IMR-90 (cell line): ENCODE measurements at regions not wholly inside any gene's neighbourhood (a gene's known extent, or its start where the extent isn't known, plus 50 kb on each side); places are given as distances from the start of the nearest gene placed in this dataset.

Experiments used
- ATAC-seq: fragments of 200-7000 bp; cut with Tn5 transposase; 2 replicates; pipeline ENCODE4 v1.9.1; 2020; ENCODE audit warnings: low read depth, mild to moderate bottlenecking, moderate library complexity
- BruUV-seq: library from RNA; stranded (reverse); fragments of 400-500 nt; replicated peaks from 2 replicates; lab custom pipeline; 2021; lab: Mats Ljungman, UMichigan
- CTCF ChIA-PET: fragments of 300-600 bp; formaldehyde crosslinking; extraction: SDS; loops from one replicate; lab custom pipeline; 2021; ENCODE audit warnings: antibody characterized with exemption; lab: Yijun Ruan, JAX
- POLR2A ChIA-PET: fragments of 300-600 bp; sonication (Branson Sonifier 250); formaldehyde crosslinking; loops from one replicate; lab custom pipeline; 2022; ENCODE audit warnings: antibody characterized with exemption; ENCODE audit not compliant: unreplicated experiment; lab: Charles Lee
- DNase-seq: peaks from one replicate; pipeline ENCODE4 v3.0.0; 2013
- H2AFZ ChIP-seq: replicated peaks from 2 replicates; pipeline ENCODE3; 2013; ENCODE audit warnings: low read length, mild to moderate bottlenecking; ENCODE audit not compliant: poor library complexity
- H2AK5ac ChIP-seq: 2 replicates; pipeline ENCODE4 v1.6.1; 2013; ENCODE audit warnings: low read depth, low read length, inconsistent platforms
- H2AK9ac ChIP-seq: replicated peaks from 2 replicates; pipeline ENCODE3; 2013; ENCODE audit warnings: mild to moderate bottlenecking, low read depth, low read length, moderate library complexity; ENCODE audit not compliant: poor library complexity
- H2BK120ac ChIP-seq: 2 replicates; pipeline ENCODE4 v1.6.1; 2013; ENCODE audit warnings: low read depth, low read length, inconsistent platforms
- H2BK15ac ChIP-seq: 3 replicates; pipeline ENCODE4 v1.6.1; 2013; ENCODE audit warnings: low read depth, low read length, inconsistent platforms
- H2BK20ac ChIP-seq: 2 replicates; pipeline ENCODE4 v1.6.1; 2013; ENCODE audit warnings: low read depth, mild to moderate bottlenecking, inconsistent platforms, low read length, moderate library complexity
- H2BK5ac ChIP-seq: 2 replicates; pipeline ENCODE4 v1.6.1; 2013; ENCODE audit warnings: mild to moderate bottlenecking, low read depth, low read length, inconsistent platforms; ENCODE audit not compliant: poor library complexity, severe bottlenecking
- H3K14ac ChIP-seq: replicated peaks from 2 replicates; pipeline ENCODE4 v1.6.1; 2013; ENCODE audit warnings: low read depth, low read length, inconsistent platforms
- H3K18ac ChIP-seq: 2 replicates; pipeline ENCODE4 v1.6.1; 2013; ENCODE audit warnings: low read depth, low read length, control low read depth
- H3K23ac ChIP-seq: 2 replicates; pipeline ENCODE4 v1.6.1; 2013; ENCODE audit warnings: low read depth, low read length, inconsistent platforms
- H3K27ac ChIP-seq: 2 replicates; pipeline ENCODE4 v1.5.1; 2013; ENCODE audit warnings: mild to moderate bottlenecking, control low read depth, low read length; ENCODE audit not compliant: insufficient read depth
- H3K27me3 ChIP-seq: 2 replicates; pipeline ENCODE4 v1.6.1; 2013; ENCODE audit warnings: low read length; ENCODE audit not compliant: control insufficient read depth, insufficient read depth
- H3K36me3 ChIP-seq: 2 replicates; pipeline ENCODE4 v1.6.1; 2013; ENCODE audit warnings: low read length, mixed read lengths; ENCODE audit not compliant: control insufficient read depth, insufficient read depth
- H3K4ac ChIP-seq: 2 replicates; pipeline ENCODE4 v1.6.1; 2013; ENCODE audit warnings: low read depth, low read length, inconsistent platforms
- H3K4me1 ChIP-seq: 2 replicates; pipeline ENCODE4 v1.6.1; 2013; ENCODE audit warnings: low read length, mixed read lengths; ENCODE audit not compliant: control insufficient read depth, insufficient read depth
- H3K4me2 ChIP-seq: 2 replicates; pipeline ENCODE4 v1.6.1; 2013; ENCODE audit warnings: low read depth, mild to moderate bottlenecking, control low read depth, low read length, moderate library complexity
- H3K4me3 ChIP-seq: 2 replicates; pipeline ENCODE4 v1.5.1; 2013; ENCODE audit warnings: low read depth, mild to moderate bottlenecking, control low read depth, low read length, moderate library complexity; ENCODE audit not compliant: insufficient read depth
- H3K56ac ChIP-seq: 2 replicates; pipeline ENCODE4 v1.6.1; 2013; ENCODE audit warnings: low read length, inconsistent platforms; ENCODE audit not compliant: insufficient read depth; ENCODE audit errors: extremely low read depth
- H3K79me1 ChIP-seq, 2 experiments: 2 replicates each; pipeline ENCODE4 v1.6.1; 2013; ENCODE audit warnings: low read length in 2 of 2, inconsistent platforms in 1 of 2, low read depth in 1 of 2
- H3K9ac ChIP-seq: 2 replicates; pipeline ENCODE4 v1.6.1; 2013; ENCODE audit warnings: low read depth, low read length, control low read depth
- H3K9me1 ChIP-seq: 2 replicates; pipeline ENCODE4 v1.6.1; 2013; ENCODE audit warnings: low read length, inconsistent platforms; ENCODE audit not compliant: insufficient read depth
- H3K9me3 ChIP-seq: 2 replicates; pipeline ENCODE4 v1.6.1; 2013; ENCODE audit warnings: low read length; ENCODE audit not compliant: control insufficient read depth, insufficient read depth
- H4K20me1 ChIP-seq: 2 replicates; pipeline ENCODE4 v1.6.1; 2013; ENCODE audit warnings: low read length, inconsistent platforms; ENCODE audit not compliant: insufficient read depth
- H4K5ac ChIP-seq: 2 replicates; pipeline ENCODE4 v1.6.1; 2013; ENCODE audit warnings: mild to moderate bottlenecking, low read depth, low read length, control low read depth
- H4K8ac ChIP-seq, 2 experiments: 2 replicates each; pipeline ENCODE4 v1.6.1; 2013; ENCODE audit warnings: low read depth in 2 of 2, low read length in 2 of 2, control low read depth in 1 of 2, inconsistent platforms in 1 of 2
- H4K91ac ChIP-seq: 2 replicates; pipeline ENCODE4 v1.6.1; 2013; ENCODE audit warnings: low read depth, low read length, inconsistent platforms; ENCODE audit not compliant: insufficient read depth
- BHLHE40 ChIP-seq: fragments of 150-350 bp; IDR thresholded peaks from 2 replicates; pipeline ENCODE4 v1.6.1; 2016; ENCODE audit warnings: mild to moderate bottlenecking, low read depth, low read length
- CEBPB ChIP-seq: IDR thresholded peaks from 2 replicates; pipeline ENCODE4 v1.6.1; 2012; ENCODE audit warnings: low read depth, low read length, improper control_type of control experiment
- ELK1 ChIP-seq: fragments of 150-350 bp; IDR thresholded peaks from 2 replicates; pipeline ENCODE4 v1.6.1; 2016; ENCODE audit warnings: low read depth, mild to moderate bottlenecking, low read length, moderate library complexity, borderline replicate concordance
- FOS ChIP-seq: fragments of 150-350 bp; IDR thresholded peaks from 2 replicates; pipeline ENCODE4 v1.6.1; 2016; ENCODE audit warnings: low read depth, low read length
- MAFK ChIP-seq: IDR thresholded peaks from 2 replicates; pipeline ENCODE4 v1.6.1; 2012; ENCODE audit warnings: low read depth, low read length, improper control_type of control experiment
- MAZ ChIP-seq: IDR thresholded peaks from 2 replicates; pipeline ENCODE4 v1.6.1; 2012; ENCODE audit warnings: low read depth, mild to moderate bottlenecking, low read length, improper control_type of control experiment, moderate library complexity, borderline replicate concordance
- MXI1 ChIP-seq: IDR thresholded peaks from 2 replicates; pipeline ENCODE4 v1.6.1; 2012; ENCODE audit warnings: low read depth, mild to moderate bottlenecking, low read length, moderate library complexity, borderline replicate concordance
- POLR2A ChIP-seq: IDR thresholded peaks from 2 replicates; pipeline ENCODE4 v1.6.1; 2012; ENCODE audit warnings: mild to moderate bottlenecking, low read depth, low read length
- RFX5 ChIP-seq: IDR thresholded peaks from 2 replicates; pipeline ENCODE4 v1.8.0; 2012; ENCODE audit warnings: low read depth, mild to moderate bottlenecking, low read length, moderate library complexity
- SMC3 ChIP-seq: fragments of 150-350 bp; IDR thresholded peaks from 2 replicates; pipeline ENCODE4 v1.6.1; 2016; ENCODE audit warnings: low read depth, mild to moderate bottlenecking, antibody characterized with exemption, low read length, moderate library complexity
- USF2 ChIP-seq: fragments of 150-350 bp; IDR thresholded peaks from 2 replicates; pipeline ENCODE4 v1.6.1; 2017; ENCODE audit warnings: mild to moderate bottlenecking, antibody characterized with exemption, low read length, low read depth
- WGBS, 2 experiments: methylation state at CpG; one replicate each; pipeline versions ENCODE4 v1.1.5 to v1.1.7; 2013; ENCODE audit warnings: missing lambda C conversion rate in 2 of 2; ENCODE audit not compliant: insufficient read length in 1 of 2; ENCODE audit errors: extremely low coverage in 2 of 2; 5-methylcytosine and 5-hydroxymethylcytosine counted together
- dilution Hi-C: fragments of 300-500 bp; cut with HindIII; formaldehyde crosslinking; loops from one replicate; pipeline ENCODE4 v1.14.3; 2018; ENCODE audit warnings: low sequenced_read_pairs; ENCODE audit not compliant: unreplicated experiment
- in situ Hi-C: fragments of 300-500 bp; cut with MboI; formaldehyde crosslinking; loops from 3 replicates; pipeline ENCODE4 v1.14.3; 2019; ENCODE audit warnings: low sequenced_read_pairs, inconsistent platforms, mixed read lengths
- intact Hi-C: fragments of 100-400 bp; cut with micrococcal nuclease; formaldehyde crosslinking; loops from 2 replicates; pipeline ENCODE4 v1.10.0; 2022

- Histone ChIP-seq H3K4me1 (no peaks in the 10 kb centered on the region), H3K14ac (no peak overlapping the region), H4K91ac (no peak overlapping the region), H4K20me1 (no peaks in the 10 kb centered on the region), H2BK15ac (no peak overlapping the region), H3K36me3 (no peaks in the 10 kb centered on the region), H2AK9ac (no peak overlapping the region), H2AK5ac (no peak overlapping the region), H3K9me3 (no peaks in the 10 kb centered on the region), H4K5ac (no peak overlapping the region), H4K8ac (no peak overlapping the region), H2BK120ac (no peak overlapping the region), H3K27ac (no peak overlapping the region), H3K9ac (no peak overlapping the region), H2AFZ (no peak overlapping the region), H3K18ac (no peak overlapping the region), H3K27me3 (no peaks in the 10 kb centered on the region), H3K23ac (no peak overlapping the region), H2BK20ac (no peak overlapping the region), H3K4ac (no peak overlapping the region), H3K4me3 (no peak overlapping the region), H2BK5ac (no peak overlapping the region), H3K79me1 (no peaks in the 10 kb centered on the region), H3K4me2 (no peak overlapping the region), H3K9me1 (no peaks in the 10 kb centered on the region), H3K56ac (no peak overlapping the region)
- DNase-seq (no peak), ATAC-seq (no peak)
- POLR2A ChIA-PET, result no interaction called here
- dilution Hi-C loops, result no loop called here
- in situ Hi-C loops, result no loop called here
- CTCF ChIA-PET, result interaction anchor here (1.4 kb wide), 1 partner anchor 217 kb away, joined by 3 read pairs; no protein-coding TSS in a partner anchor
- WGBS, 2 experiments, result no CpG with 5 or more reads among the region's 3 CpGs
- TF ChIP-seq MXI1 (no peak), BHLHE40 (no peak), ELK1 (no peak), SMC3 (no peak), FOS (no peak), USF2 (no peak), RFX5 (no peak), MAFK (no peak), MAZ (no peak), POLR2A (no peak), CEBPB (no peak)
- intact Hi-C loops, result no loop called here
- BruUV-seq, result no TSS peak
Observed at GRCh38 chr6:159470397-159470796, 222.6 kb downstream of the SOD2 start.
